Hepatocyte (in vitro differentiated cells): ENCODE measurements at regions not wholly inside any gene's neighbourhood (a gene's known extent, or its start where the extent isn't known, plus 50 kb on each side); places are given as distances from the start of the nearest gene placed in this dataset.

ENCODE experiments used
- DNase-seq: peaks from one replicate; pipeline ENCODE4 v3.0.0-alpha.2; 2016; ENCODE audit warnings: low spot score
- H2AFZ ChIP-seq: fragments of 200-600 bp; sonication (generic); 2 replicates; pipeline ENCODE4 v1.6.0; 2016; ENCODE audit warnings: antibody characterized with exemption, mild to moderate bottlenecking
- H3K27ac ChIP-seq: fragments of 200-600 bp; sonication (generic); 2 replicates; pipeline ENCODE4 v1.5.1; 2016; ENCODE audit warnings: mild to moderate bottlenecking
- H3K27me3 ChIP-seq: fragments of 200-600 bp; sonication (generic); 2 replicates; pipeline ENCODE4 v1.6.1; 2016
- H3K36me3 ChIP-seq: fragments of 200-600 bp; sonication (generic); replicated peaks from 2 replicates; pipeline ENCODE4 v1.5.1; 2016; ENCODE audit warnings: low read depth; ENCODE audit not compliant: insufficient read depth
- H3K4me1 ChIP-seq: fragments of 200-600 bp; sonication (generic); 2 replicates; pipeline ENCODE4 v1.5.1; 2016; ENCODE audit warnings: mild to moderate bottlenecking, moderate library complexity; ENCODE audit not compliant: insufficient read depth
- H3K4me2 ChIP-seq: fragments of 200-600 bp; sonication (generic); 2 replicates; pipeline ENCODE4 v1.6.0; 2016
- H3K4me3 ChIP-seq: fragments of 200-600 bp; sonication (generic); 2 replicates; pipeline ENCODE4 v1.5.1; 2016; ENCODE audit warnings: mild to moderate bottlenecking
- H3K79me2 ChIP-seq: fragments of 200-600 bp; sonication (generic); 2 replicates; pipeline ENCODE4 v1.6.0; 2017; ENCODE audit warnings: mild to moderate bottlenecking
- H3K9me2 ChIP-seq: fragments of 200-600 bp; sonication (generic); replicated peaks from 2 replicates; pipeline ENCODE4 v1.6.0; 2017; ENCODE audit warnings: mild to moderate bottlenecking; ENCODE audit not compliant: insufficient read depth
- H3K9me3 ChIP-seq: fragments of 200-600 bp; sonication (generic); 2 replicates; pipeline ENCODE4 v1.5.1; 2016; ENCODE audit warnings: low read depth, mild to moderate bottlenecking
- H4K20me1 ChIP-seq: fragments of 200-600 bp; sonication (generic); 2 replicates; pipeline ENCODE4 v1.6.0; 2016; ENCODE audit warnings: mild to moderate bottlenecking; ENCODE audit not compliant: insufficient read depth, poor library complexity, severe bottlenecking
- EZH2 ChIP-seq: fragments of 200-600 bp; sonication (generic); IDR thresholded peaks from 2 replicates; pipeline ENCODE4 v1.6.1; 2016; ENCODE audit warnings: antibody characterized with exemption, mild to moderate bottlenecking, borderline replicate concordance
- EZH2phosphoT487 ChIP-seq: fragments of 200-600 bp; sonication (generic); IDR thresholded peaks from one replicate; pipeline ENCODE4 v1.6.1; 2018; ENCODE audit warnings: antibody characterized with exemption, mild to moderate bottlenecking, low read depth, moderate library complexity; ENCODE audit not compliant: unreplicated experiment, severe bottlenecking
- WGBS: methylation state at CpG from one replicate; pipeline ENCODE4 v1.1.6; 2016; ENCODE audit warnings: low lambda C conversion rate; ENCODE audit errors: missing lambda C conversion rate; 5-methylcytosine and 5-hydroxymethylcytosine counted together
- TF ChIP-seq, protein P1 (sequence below): fragments of 200-600 bp; sonication (generic); IDR thresholded peaks from 2 replicates; pipeline ENCODE4 v1.5.1; 2016; ENCODE audit warnings: antibody characterized with exemption, mild to moderate bottlenecking; ENCODE audit not compliant: poor library complexity

DNA sequence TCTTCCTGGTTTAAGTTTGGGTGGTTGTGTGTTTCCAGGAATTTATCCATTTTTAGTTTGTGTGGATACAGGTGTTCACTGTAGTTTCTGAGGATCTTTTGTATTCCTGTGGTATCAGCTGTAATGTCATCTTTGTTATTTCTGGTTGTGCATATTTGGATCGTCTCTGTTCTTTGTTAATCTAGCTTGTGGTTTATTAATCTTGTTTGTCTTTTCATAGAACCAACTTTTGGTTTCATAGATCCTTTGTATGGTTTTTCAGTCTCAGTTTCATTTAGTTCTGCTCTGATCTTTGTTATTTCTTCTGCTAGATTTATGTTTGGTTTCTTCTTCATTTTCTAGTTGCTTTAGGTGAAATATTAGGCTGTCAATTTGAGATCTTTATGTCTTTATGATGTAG is 202.4 kb upstream of the ZSWIM2 start:
- H3K27ac ChIP-seq = no peak overlapping the region
- no peaks in the 10 kb centered on the region for H3K27me3 ChIP-seq
- no peaks in the 10 kb centered on the region for H3K9me3 ChIP-seq
- H3K4me1 ChIP-seq = no peaks in the 10 kb centered on the region
- H3K36me3 ChIP-seq = peaks cover 3% of the 10 kb centered on the region
- H3K4me3 ChIP-seq = no peak overlapping the region
- WGBS = 83% methylated on average over 1 of the region's 1 CpG
- DNase-seq = no peak
- no peaks in the 10 kb centered on the region for H3K9me2 ChIP-seq
- no peak overlapping the region for H3K4me2 ChIP-seq
- no peak for TF ChIP-seq EZH2
- TF ChIP-seq EZH2phosphoT487 = no peak
- TF ChIP-seq, protein P1, sequence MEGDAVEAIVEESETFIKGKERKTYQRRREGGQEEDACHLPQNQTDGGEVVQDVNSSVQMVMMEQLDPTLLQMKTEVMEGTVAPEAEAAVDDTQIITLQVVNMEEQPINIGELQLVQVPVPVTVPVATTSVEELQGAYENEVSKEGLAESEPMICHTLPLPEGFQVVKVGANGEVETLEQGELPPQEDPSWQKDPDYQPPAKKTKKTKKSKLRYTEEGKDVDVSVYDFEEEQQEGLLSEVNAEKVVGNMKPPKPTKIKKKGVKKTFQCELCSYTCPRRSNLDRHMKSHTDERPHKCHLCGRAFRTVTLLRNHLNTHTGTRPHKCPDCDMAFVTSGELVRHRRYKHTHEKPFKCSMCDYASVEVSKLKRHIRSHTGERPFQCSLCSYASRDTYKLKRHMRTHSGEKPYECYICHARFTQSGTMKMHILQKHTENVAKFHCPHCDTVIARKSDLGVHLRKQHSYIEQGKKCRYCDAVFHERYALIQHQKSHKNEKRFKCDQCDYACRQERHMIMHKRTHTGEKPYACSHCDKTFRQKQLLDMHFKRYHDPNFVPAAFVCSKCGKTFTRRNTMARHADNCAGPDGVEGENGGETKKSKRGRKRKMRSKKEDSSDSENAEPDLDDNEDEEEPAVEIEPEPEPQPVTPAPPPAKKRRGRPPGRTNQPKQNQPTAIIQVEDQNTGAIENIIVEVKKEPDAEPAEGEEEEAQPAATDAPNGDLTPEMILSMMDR = no peak
- H2AFZ ChIP-seq = no peak overlapping the region
- H4K20me1 ChIP-seq = no peaks in the 10 kb centered on the region
- H3K79me2 ChIP-seq = no peaks in the 10 kb centered on the region

DNA sequence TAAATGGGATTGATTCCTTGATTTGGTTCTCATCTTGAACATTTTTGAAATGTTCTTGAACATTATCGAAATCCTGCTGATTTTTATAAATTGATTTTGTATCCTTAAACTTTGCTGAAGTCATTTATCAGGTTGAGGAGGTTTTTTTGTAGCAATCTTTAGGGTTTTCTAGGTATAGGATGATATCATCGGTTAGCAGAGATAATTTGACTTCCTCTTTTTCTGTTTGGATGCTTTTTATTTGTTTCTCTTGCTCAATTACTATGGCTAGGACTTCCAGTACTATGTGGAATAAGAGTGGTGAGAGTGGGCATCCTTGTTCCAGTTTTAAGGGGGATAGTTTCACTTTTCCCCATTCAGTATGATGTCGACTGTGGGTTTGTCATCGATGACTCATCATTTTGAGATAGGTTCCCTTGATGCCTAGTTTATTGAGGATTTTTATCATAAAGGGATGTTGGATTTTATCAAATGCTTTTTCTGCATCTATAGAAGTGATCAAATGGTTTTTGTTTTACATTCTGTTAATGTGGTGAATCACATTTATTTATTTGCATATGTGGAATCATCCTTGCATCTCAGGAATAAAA is 201.5 kb upstream of the ZSWIM2 start:
- no peaks in the 10 kb centered on the region for H3K9me2 ChIP-seq
- WGBS = 92% methylated on average over 4 of the region's 4 CpGs

DNA sequence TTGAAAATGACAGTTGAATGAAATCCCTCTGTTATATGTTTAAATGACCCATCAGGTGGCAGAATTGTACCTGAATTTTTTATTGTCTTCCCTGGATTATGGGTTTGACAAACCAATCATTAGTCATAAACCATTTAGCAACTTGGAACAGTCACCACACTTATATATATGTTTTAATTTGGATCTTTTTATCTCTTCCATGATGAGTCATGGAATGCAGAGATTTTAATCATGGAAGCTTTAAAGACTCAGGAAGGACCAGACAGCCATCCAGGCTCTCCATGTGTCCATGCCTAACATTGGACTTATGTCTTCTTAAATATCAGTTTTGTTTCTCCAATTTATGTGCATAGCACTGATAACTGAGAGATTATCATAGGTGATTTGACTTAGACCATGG is 188.3 kb upstream of the ZSWIM2 start:
- Histone ChIP-seq H3K4me1 (no peaks in the 10 kb centered on the region), H3K27me3 (no peaks in the 10 kb centered on the region), H4K20me1 (no peaks in the 10 kb centered on the region), H3K36me3 (no peaks in the 10 kb centered on the region), H3K79me2 (no peaks in the 10 kb centered on the region), H3K9me2 (no peaks in the 10 kb centered on the region), H3K4me2 (no peak overlapping the region), H3K4me3 (no peak overlapping the region), H2AFZ (no peak overlapping the region), H3K9me3 (no peaks in the 10 kb centered on the region), H3K27ac (no peak overlapping the region)
- no peak for DNase-seq
- TF ChIP-seq, protein P1 = no peak
- TF ChIP-seq EZH2phosphoT487 = no peak
- no peak for TF ChIP-seq EZH2

More for the DNA sequence above, 201.5 kb upstream of the ZSWIM2 start:
- no peak for TF ChIP-seq EZH2phosphoT487
- TF ChIP-seq, protein P1 = no peak
- no peak for TF ChIP-seq EZH2
- DNase-seq = no peak
- Histone ChIP-seq H3K9me3 (no peaks in the 10 kb centered on the region), H3K4me3 (no peak overlapping the region), H3K79me2 (no peaks in the 10 kb centered on the region), H2AFZ (no peak overlapping the region), H3K27me3 (no peaks in the 10 kb centered on the region), H3K36me3 (peaks cover 3% of the 10 kb centered on the region), H3K4me1 (no peaks in the 10 kb centered on the region), H3K4me2 (no peak overlapping the region), H3K27ac (no peak overlapping the region), H4K20me1 (no peaks in the 10 kb centered on the region)

DNA sequence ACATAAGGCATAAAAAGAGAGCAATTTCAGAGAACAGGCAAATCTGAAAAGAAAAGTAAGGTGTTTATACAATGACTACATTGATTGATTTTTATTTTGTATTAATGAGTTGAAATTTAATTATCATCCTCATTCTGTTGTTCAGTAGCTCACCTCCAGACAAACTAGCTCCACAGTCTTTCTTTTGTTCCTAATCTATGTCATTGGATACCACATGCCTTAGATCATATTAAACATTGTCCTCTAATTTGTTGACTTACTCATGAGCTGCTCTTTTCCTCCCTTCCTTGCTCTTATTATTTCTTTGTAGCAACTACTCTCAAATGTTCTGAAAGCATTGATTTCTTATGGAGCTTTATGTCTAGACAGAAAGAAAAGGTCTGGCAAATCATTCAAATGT is 185.5 kb upstream of the ZSWIM2 start:
- no peaks in the 10 kb centered on the region for H3K79me2 ChIP-seq
- no peak overlapping the region for H3K4me2 ChIP-seq
- no peaks in the 10 kb centered on the region for H4K20me1 ChIP-seq
- H3K27me3 ChIP-seq = no peaks in the 10 kb centered on the region
- H2AFZ ChIP-seq = no peak overlapping the region
- TF ChIP-seq, protein P1 = no peak
- TF ChIP-seq EZH2 (no peak), EZH2phosphoT487 (no peak)
- no peak overlapping the region for H3K4me3 ChIP-seq
- no peaks in the 10 kb centered on the region for H3K9me2 ChIP-seq
- H3K27ac ChIP-seq = no peak overlapping the region
- no peaks in the 10 kb centered on the region for H3K4me1 ChIP-seq
- no peaks in the 10 kb centered on the region for H3K9me3 ChIP-seq
- no peak for DNase-seq
- no peaks in the 10 kb centered on the region for H3K36me3 ChIP-seq
